Gastroesophageal sphincter (tissue), 3 donors: ENCODE measurements at regions not wholly inside any gene's neighbourhood (a gene's known extent, or its start where the extent isn't known, plus 50 kb on each side); places are given as distances from the start of the nearest gene placed in this dataset.

ENCODE experiments used
- CTCF ChIP-seq, 4 experiments: fragments of 200-600 bp in 2 of 4; fragments of 450-650 bp in 2 of 4; sonication (generic) in 1 of 4; IDR thresholded peaks; one replicate each; pipeline ENCODE4 v1.5.1; 2017 to 2019; ENCODE audit warnings: antibody characterized with exemption in 4 of 4, mild to moderate bottlenecking in 2 of 4, moderate library complexity in 2 of 4
- EP300 ChIP-seq: sonication (generic); formaldehyde crosslinking; IDR thresholded peaks from one replicate; pipeline ENCODE4 v1.6.1; 2017; ENCODE audit warnings: antibody characterized with exemption, mild to moderate bottlenecking
- POLR2A ChIP-seq, 2 donors: fragments of 450-650 bp; IDR thresholded peaks; one replicate each; pipeline ENCODE4 v1.6.1; 2017; ENCODE audit warnings: antibody characterized with exemption in 2 of 2, mild to moderate bottlenecking in 2 of 2, moderate library complexity in 1 of 2
- POLR2AphosphoS5 ChIP-seq: sonication (generic); formaldehyde crosslinking; IDR thresholded peaks from one replicate; pipeline ENCODE4 v1.6.1; 2017; ENCODE audit warnings: antibody characterized with exemption

GRCh38 chr1:14111121-14111520, 411.1 kb downstream of the PRDM2 start:
- TF ChIP-seq POLR2AphosphoS5 (no peak), CTCF (IDR thresholded peaks at IDR 0.05) (no peak), EP300 (no peak), POLR2A (IDR thresholded peaks at IDR 0.05) (no peak)
